ENCODE measurements at regions not wholly inside any gene's neighbourhood (a gene's known extent, or its start where the extent isn't known, plus 50 kb on each side); places are given as distances from the start of the nearest gene placed in this dataset.
A peak's percentile ranks its signal among the peaks of the same experiment; 100 is the strongest.

- Histone ChIP-seq H3K9me3 (no peaks in the 10 kb centered on the region), H3K27ac (no peak overlapping the region), H3K4me1 (no peaks in the 10 kb centered on the region), H3K4me3 (no peak overlapping the region), H3K36me3 (no peaks in the 10 kb centered on the region), H3K27me3 (no peaks in the 10 kb centered on the region)
- no peak for TF ChIP-seq CTCF (IDR thresholded peaks at IDR 0.05)
- no peak for TF ChIP-seq POLR2A (IDR thresholded peaks at IDR 0.05)
- DNase-seq: no peak
Observed at GRCh38 chr5:141735823-141736222, 53.8 kb upstream of the ARAP3 start.

GRCh38 chr5:141734501-141735229, 52.6 kb upstream of the ARAP3 start:
- peak in 1 of 3 donors; percentile 52 for DNase-seq
- TF ChIP-seq POLR2A (IDR thresholded peaks at IDR 0.05) (no peak), CTCF (IDR thresholded peaks at IDR 0.05) (no peak)
- no peaks in the 10 kb centered on the region for H3K4me1 ChIP-seq
- H3K4me3 ChIP-seq: no peak overlapping the region
- H3K27me3 ChIP-seq: no peaks in the 10 kb centered on the region
- H3K27ac ChIP-seq: no peak overlapping the region
- no peaks in the 10 kb centered on the region for H3K36me3 ChIP-seq
- no peaks in the 10 kb centered on the region for H3K9me3 ChIP-seq

- Histone ChIP-seq H3K36me3 (no peaks in the 10 kb centered on the region), H3K4me3 (no peak overlapping the region), H3K9me3 (no peaks in the 10 kb centered on the region), H3K4me1 (no peaks in the 10 kb centered on the region), H3K27me3 (no peaks in the 10 kb centered on the region), H3K27ac (no peak overlapping the region)
- no peak for DNase-seq
- TF ChIP-seq CTCF (IDR thresholded peaks at IDR 0.05): no peak
- TF ChIP-seq POLR2A (IDR thresholded peaks at IDR 0.05): no peak
Observed at GRCh38 chr5:141733198-141733597, 51.2 kb upstream of the ARAP3 start.

- no peaks in the 10 kb centered on the region for H3K36me3 ChIP-seq
- no peak for DNase-seq
Observed at GRCh38 chr5:141732417-141732816, 50.4 kb upstream of the ARAP3 start.

More at GRCh38 chr5:141732417-141732816, 50.4 kb upstream of the ARAP3 start:
- H3K9me3 ChIP-seq: no peaks in the 10 kb centered on the region
- no peak overlapping the region for H3K27ac ChIP-seq
- TF ChIP-seq POLR2A (IDR thresholded peaks at IDR 0.05) (no peak), CTCF (IDR thresholded peaks at IDR 0.05) (no peak)
- H3K4me3 ChIP-seq: no peak overlapping the region
- H3K27me3 ChIP-seq: no peaks in the 10 kb centered on the region
- H3K4me1 ChIP-seq: no peaks in the 10 kb centered on the region
